ENCODE measurements at regions not wholly inside any gene's neighbourhood (a gene's known extent, or its start where the extent isn't known, plus 50 kb on each side); places are given as distances from the start of the nearest gene placed in this dataset.

DNA sequence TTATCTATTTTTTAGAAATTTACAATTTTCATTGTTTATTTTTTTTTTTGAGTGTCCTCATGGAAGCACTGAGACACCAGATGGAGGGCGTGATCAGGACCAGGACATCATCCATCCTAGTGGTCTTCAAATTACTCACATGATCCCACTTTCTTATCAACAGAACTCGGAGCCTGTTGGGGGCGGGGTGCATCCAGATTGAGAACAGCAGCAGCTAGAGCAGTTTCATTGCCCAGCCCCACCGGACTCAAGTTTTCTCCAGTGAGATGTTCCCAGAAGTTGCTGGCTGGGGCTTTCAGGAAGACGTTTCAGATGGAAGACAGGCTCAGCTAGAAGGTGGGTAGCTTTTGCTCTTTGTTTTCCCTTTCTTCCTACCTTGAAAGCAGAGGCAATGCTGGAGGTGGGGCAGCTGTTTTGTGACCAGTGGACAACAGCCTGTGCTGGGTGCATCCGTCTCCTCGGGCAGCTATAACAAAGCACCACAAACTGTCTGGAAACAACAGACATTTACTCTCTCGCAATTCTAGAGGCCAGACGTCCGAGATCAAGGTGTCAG is 562.1 kb downstream of the TBC1D22A start:
- TF ChIP-seq, protein P1, sequence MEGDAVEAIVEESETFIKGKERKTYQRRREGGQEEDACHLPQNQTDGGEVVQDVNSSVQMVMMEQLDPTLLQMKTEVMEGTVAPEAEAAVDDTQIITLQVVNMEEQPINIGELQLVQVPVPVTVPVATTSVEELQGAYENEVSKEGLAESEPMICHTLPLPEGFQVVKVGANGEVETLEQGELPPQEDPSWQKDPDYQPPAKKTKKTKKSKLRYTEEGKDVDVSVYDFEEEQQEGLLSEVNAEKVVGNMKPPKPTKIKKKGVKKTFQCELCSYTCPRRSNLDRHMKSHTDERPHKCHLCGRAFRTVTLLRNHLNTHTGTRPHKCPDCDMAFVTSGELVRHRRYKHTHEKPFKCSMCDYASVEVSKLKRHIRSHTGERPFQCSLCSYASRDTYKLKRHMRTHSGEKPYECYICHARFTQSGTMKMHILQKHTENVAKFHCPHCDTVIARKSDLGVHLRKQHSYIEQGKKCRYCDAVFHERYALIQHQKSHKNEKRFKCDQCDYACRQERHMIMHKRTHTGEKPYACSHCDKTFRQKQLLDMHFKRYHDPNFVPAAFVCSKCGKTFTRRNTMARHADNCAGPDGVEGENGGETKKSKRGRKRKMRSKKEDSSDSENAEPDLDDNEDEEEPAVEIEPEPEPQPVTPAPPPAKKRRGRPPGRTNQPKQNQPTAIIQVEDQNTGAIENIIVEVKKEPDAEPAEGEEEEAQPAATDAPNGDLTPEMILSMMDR (conservative IDR thresholded peaks at IDR 0.05; ENCODE audit: low read depth, low read length), result no peak
- TF ChIP-seq POLR2A (IDR thresholded peaks at IDR 0.05; ENCODE audit: low read depth, low read length) (no peak), USF2 (IDR thresholded peaks at IDR 0.05; ENCODE audit: low read depth, low read length) (no peak)

All from IMR-90 (cell line).